HS-5 (cell line): ENCODE measurements at regions not wholly inside any gene's neighbourhood (a gene's known extent, or its start where the extent isn't known, plus 50 kb on each side); places are given as distances from the start of the nearest gene placed in this dataset.
"Not testable (repeated sequence)": the region's sequence is repeated elsewhere in the genome, so short reads cannot be mapped to it uniquely, and the experiment has no call there.

Experiments
- DNase-seq: peaks from one replicate; pipeline ENCODE4 v3.0.0-alpha.2; 2012; ENCODE audit warnings: low read depth

- DNase-seq: no peak
Observed at GRCh38 chr5:125477586-125477975, 731.1 kb upstream of the ZNF608 start.

GRCh38 chr5:125478599-125478998 lies 732.2 kb upstream of the ZNF608 start:
- DNase-seq: no peak

GRCh38 chr5:125480911-125481310 lies 734.5 kb upstream of the ZNF608 start:
- no peak for DNase-seq

GRCh38 chr5:125481506-125482465 lies 735.3 kb upstream of the ZNF608 start:
- no peak for DNase-seq

GRCh38 chr5:125483609-125484008 lies 737.2 kb upstream of the ZNF608 start:
- no peak for DNase-seq

GRCh38 chr5:125484272-125484741 lies 737.9 kb upstream of the ZNF608 start:
- DNase-seq: peak; percentile 68

- DNase-seq: peak; percentile 98
Observed at GRCh38 chr5:125484742-125485641, 738.6 kb upstream of the ZNF608 start.

- DNase-seq: no peak
Observed at GRCh38 chr5:125485771-125486170, 739.3 kb upstream of the ZNF608 start.

- peak; percentile 54 for DNase-seq
Observed at GRCh38 chr5:125486634-125487033, 740.2 kb upstream of the ZNF608 start.

GRCh38 chr5:125487231-125487630 lies 740.8 kb upstream of the ZNF608 start:
- DNase-seq: no peak

- DNase-seq: not testable (repeated sequence)
Observed at GRCh38 chr5:125487652-125488051, 741.2 kb upstream of the ZNF608 start.

GRCh38 chr5:125489146-125489545 lies 742.7 kb upstream of the ZNF608 start:
- no peak for DNase-seq

GRCh38 chr5:125491986-125492492 lies 745.6 kb upstream of the ZNF608 start:
- no peak for DNase-seq

GRCh38 chr5:125492977-125493376 lies 746.5 kb upstream of the ZNF608 start:
- DNase-seq: no peak

- no peak for DNase-seq
Observed at GRCh38 chr5:125496393-125496792, 750.0 kb upstream of the ZNF608 start.

- DNase-seq: no peak
Observed at GRCh38 chr5:125497651-125498050, 751.2 kb upstream of the ZNF608 start.

- DNase-seq: no peak
Observed at GRCh38 chr5:125499636-125500332, 753.3 kb upstream of the ZNF608 start.

GRCh38 chr5:125501396-125501795 lies 755.0 kb upstream of the ZNF608 start:
- DNase-seq: no peak

GRCh38 chr5:125503946-125504345 lies 757.5 kb upstream of the ZNF608 start:
- DNase-seq: no peak

GRCh38 chr5:125505115-125505514 lies 758.7 kb upstream of the ZNF608 start:
- no peak for DNase-seq

GRCh38 chr5:125506124-125506523 lies 759.7 kb upstream of the ZNF608 start:
- DNase-seq: no peak

GRCh38 chr5:125508225-125508624 lies 761.8 kb upstream of the ZNF608 start:
- no peak for DNase-seq
